PC-3 (cell line): ENCODE measurements at regions not wholly inside any gene's neighbourhood (a gene's known extent, or its start where the extent isn't known, plus 50 kb on each side); places are given as distances from the start of the nearest gene placed in this dataset.

ENCODE experiments used
- ATAC-seq: fragments of 200-7000 bp; cut with Tn5 transposase; 2 replicates; pipeline ENCODE4 v1.9.1; 2020; ENCODE audit warnings: mild to moderate bottlenecking, moderate library complexity
- BruUV-seq: library from RNA; stranded (reverse); fragments of 400-500 nt; replicated peaks from 2 replicates; lab custom pipeline; 2021; lab: Mats Ljungman, UMichigan
- CTCF ChIA-PET: fragments of 300-600 bp; sonication (Branson Sonifier 250); formaldehyde crosslinking; loops from one replicate; lab custom pipeline; 2022; ENCODE audit warnings: antibody characterized with exemption; lab: Charles Lee
- POLR2A ChIA-PET: fragments of 300-600 bp; sonication (Branson Sonifier 250); formaldehyde crosslinking; loops from one replicate; lab custom pipeline; 2022; ENCODE audit warnings: antibody characterized with exemption; ENCODE audit not compliant: unreplicated experiment; lab: Charles Lee
- DNase-seq: peaks from one replicate; pipeline ENCODE4 v3.0.0-alpha.2; 2015
- H2AFZ ChIP-seq: fragments of 300-600 bp; sonication (generic); 2 replicates; pipeline ENCODE4 v1.6.0; 2016; ENCODE audit warnings: antibody characterized with exemption, low read length
- H3F3A ChIP-seq: fragments of 300-600 bp; sonication (generic); one replicate; pipeline ENCODE4 v1.6.0; 2017; ENCODE audit warnings: antibody characterized with exemption, low read length, control low read depth, mild to moderate bottlenecking; ENCODE audit not compliant: unreplicated experiment
- H3K27ac ChIP-seq: fragments of 300-600 bp; sonication (generic); 2 replicates; pipeline ENCODE4 v1.5.1; 2016; ENCODE audit warnings: mild to moderate bottlenecking, low read length
- H3K27me3 ChIP-seq: fragments of 300-600 bp; sonication (generic); 2 replicates; pipeline ENCODE4 v1.6.1; 2016; ENCODE audit warnings: low read length, mixed read lengths
- H3K36me3 ChIP-seq: fragments of 300-600 bp; sonication (generic); 2 replicates; pipeline ENCODE4 v1.6.1; 2016; ENCODE audit warnings: low read depth, mixed run types, low read length, mixed read lengths
- H3K4me1 ChIP-seq: fragments of 300-600 bp; sonication (generic); 2 replicates; pipeline ENCODE4 v1.5.1; 2016; ENCODE audit warnings: low read length; ENCODE audit not compliant: insufficient read depth
- H3K4me2 ChIP-seq: fragments of 300-600 bp; sonication (generic); 2 replicates; pipeline ENCODE4 v1.6.0; 2016; ENCODE audit warnings: low read length
- H3K4me3 ChIP-seq: fragments of 300-600 bp; sonication (generic); 2 replicates; pipeline ENCODE4 v1.5.1; 2016; ENCODE audit warnings: mild to moderate bottlenecking, low read length, mixed read lengths
- H3K79me2 ChIP-seq: fragments of 300-600 bp; sonication (generic); 2 replicates; pipeline ENCODE4 v1.6.1; 2017; ENCODE audit warnings: low read length, mixed read lengths
- H3K9ac ChIP-seq: fragments of 300-600 bp; sonication (generic); 2 replicates; pipeline ENCODE4 v1.6.0; 2016; ENCODE audit warnings: mild to moderate bottlenecking, low read length
- H3K9me2 ChIP-seq: fragments of 300-600 bp; sonication (generic); replicated peaks from 2 replicates; pipeline ENCODE4 v1.6.1; 2016; ENCODE audit warnings: mixed run types, low read length, mixed read lengths
- H3K9me3 ChIP-seq: fragments of 300-600 bp; sonication (generic); 2 replicates; pipeline ENCODE4 v1.6.1; 2016; ENCODE audit warnings: low read length, mixed read lengths
- H4K20me1 ChIP-seq: fragments of 300-600 bp; sonication (generic); 2 replicates; pipeline ENCODE4 v1.6.1; 2016; ENCODE audit warnings: low read length, mixed read lengths
- EZH2 ChIP-seq: fragments of 300-600 bp; sonication (generic); IDR thresholded peaks from one replicate; pipeline ENCODE4 v1.6.1; 2017; ENCODE audit warnings: antibody characterized with exemption, mild to moderate bottlenecking, low read length; ENCODE audit not compliant: unreplicated experiment
- EZH2phosphoT487 ChIP-seq: fragments of 300-600 bp; sonication (generic); IDR thresholded peaks from 2 replicates; pipeline ENCODE4 v1.6.1; 2018; ENCODE audit warnings: mild to moderate bottlenecking, antibody characterized with exemption, low read length, borderline replicate concordance
- intact Hi-C: fragments of 100-400 bp; cut with micrococcal nuclease; formaldehyde crosslinking; loops from 2 replicates; pipeline ENCODE4 v1.9.0; 2023
- TF ChIP-seq, protein P1 (sequence below): fragments of 300-600 bp; sonication (generic); conservative IDR thresholded peaks from 2 replicates; pipeline ENCODE4 v1.5.1; 2017; ENCODE audit warnings: antibody characterized with exemption, low read depth, mild to moderate bottlenecking, low read length

GRCh38 chr1:30120245-30121000, 603.0 kb downstream of the MATN1 start:
- H2AFZ ChIP-seq = no peak overlapping the region
- H3K79me2 ChIP-seq = no peaks in the 10 kb centered on the region
- BruUV-seq = no TSS peak
- H3K4me3 ChIP-seq = no peak overlapping the region
- TF ChIP-seq, protein P1, sequence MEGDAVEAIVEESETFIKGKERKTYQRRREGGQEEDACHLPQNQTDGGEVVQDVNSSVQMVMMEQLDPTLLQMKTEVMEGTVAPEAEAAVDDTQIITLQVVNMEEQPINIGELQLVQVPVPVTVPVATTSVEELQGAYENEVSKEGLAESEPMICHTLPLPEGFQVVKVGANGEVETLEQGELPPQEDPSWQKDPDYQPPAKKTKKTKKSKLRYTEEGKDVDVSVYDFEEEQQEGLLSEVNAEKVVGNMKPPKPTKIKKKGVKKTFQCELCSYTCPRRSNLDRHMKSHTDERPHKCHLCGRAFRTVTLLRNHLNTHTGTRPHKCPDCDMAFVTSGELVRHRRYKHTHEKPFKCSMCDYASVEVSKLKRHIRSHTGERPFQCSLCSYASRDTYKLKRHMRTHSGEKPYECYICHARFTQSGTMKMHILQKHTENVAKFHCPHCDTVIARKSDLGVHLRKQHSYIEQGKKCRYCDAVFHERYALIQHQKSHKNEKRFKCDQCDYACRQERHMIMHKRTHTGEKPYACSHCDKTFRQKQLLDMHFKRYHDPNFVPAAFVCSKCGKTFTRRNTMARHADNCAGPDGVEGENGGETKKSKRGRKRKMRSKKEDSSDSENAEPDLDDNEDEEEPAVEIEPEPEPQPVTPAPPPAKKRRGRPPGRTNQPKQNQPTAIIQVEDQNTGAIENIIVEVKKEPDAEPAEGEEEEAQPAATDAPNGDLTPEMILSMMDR = no peak
- no peak for TF ChIP-seq EZH2phosphoT487
- no peak for TF ChIP-seq EZH2
- no peaks in the 10 kb centered on the region for H3K9me3 ChIP-seq
- ChIA-PET POLR2A (no interaction called here), CTCF (no interaction called here)
- no peaks in the 10 kb centered on the region for H3K9me2 ChIP-seq
- no peaks in the 10 kb centered on the region for H4K20me1 ChIP-seq
- H3F3A ChIP-seq = no peaks in the 10 kb centered on the region
- no peak overlapping the region for H3K27ac ChIP-seq
- DNase-seq (no peak), ATAC-seq (no peak)
- H3K4me1 ChIP-seq = no peaks in the 10 kb centered on the region
- H3K4me2 ChIP-seq = no peak overlapping the region
- intact Hi-C loops = no loop called here
- no peak overlapping the region for H3K9ac ChIP-seq
- H3K36me3 ChIP-seq = no peaks in the 10 kb centered on the region
- peaks cover 47% of the 10 kb centered on the region for H3K27me3 ChIP-seq

DNA sequence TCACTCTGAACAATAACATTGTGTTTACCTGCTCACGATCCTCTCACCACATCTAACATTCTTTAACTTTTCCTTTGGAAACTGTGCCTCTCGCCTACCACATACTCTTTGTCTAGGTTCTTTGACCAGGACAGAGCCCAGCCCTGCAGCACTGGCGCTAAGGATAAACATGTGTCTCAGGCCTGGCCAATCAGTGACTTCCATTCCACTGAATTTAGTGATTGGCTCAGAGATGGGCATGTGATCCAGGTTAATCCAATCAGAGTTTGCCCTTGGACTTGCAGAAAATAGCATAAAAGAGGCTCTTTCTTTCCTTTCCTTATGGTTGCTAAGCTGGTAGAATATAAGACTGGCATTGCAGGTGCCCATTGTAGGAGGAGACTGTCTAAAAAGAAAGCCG, 605.7 kb downstream of the MATN1 start:
- intact Hi-C loops = loop anchor here (10.0 kb wide), 1 partner anchor 883 kb away; the partner anchor contains the start of genes MECR and PTPRU
- BruUV-seq = no TSS peak

More for the DNA sequence above, 605.7 kb downstream of the MATN1 start:
- no peaks in the 10 kb centered on the region for H4K20me1 ChIP-seq
- no peak overlapping the region for H3K4me3 ChIP-seq
- ATAC-seq (no peak), DNase-seq (no peak)
- no peak overlapping the region for H3K9ac ChIP-seq
- no peaks in the 10 kb centered on the region for H3K9me3 ChIP-seq
- H3F3A ChIP-seq = no peaks in the 10 kb centered on the region
- no peaks in the 10 kb centered on the region for H3K36me3 ChIP-seq
- TF ChIP-seq EZH2 (no peak), EZH2phosphoT487 (no peak)
- TF ChIP-seq, protein P1 = no peak
- ChIA-PET POLR2A (no interaction called here), CTCF (no interaction called here)
- no peaks in the 10 kb centered on the region for H3K79me2 ChIP-seq
- H3K27me3 ChIP-seq = peaks cover 63% of the 10 kb centered on the region
- H3K27ac ChIP-seq = no peak overlapping the region
- H3K9me2 ChIP-seq = no peaks in the 10 kb centered on the region
- H2AFZ ChIP-seq = no peak overlapping the region
- H3K4me2 ChIP-seq = no peak overlapping the region
- H3K4me1 ChIP-seq = no peaks in the 10 kb centered on the region
